ENCODE measurements at regions not wholly inside any gene's neighbourhood (a gene's known extent, or its start where the extent isn't known, plus 50 kb on each side); places are given as distances from the start of the nearest gene placed in this dataset.

DNA sequence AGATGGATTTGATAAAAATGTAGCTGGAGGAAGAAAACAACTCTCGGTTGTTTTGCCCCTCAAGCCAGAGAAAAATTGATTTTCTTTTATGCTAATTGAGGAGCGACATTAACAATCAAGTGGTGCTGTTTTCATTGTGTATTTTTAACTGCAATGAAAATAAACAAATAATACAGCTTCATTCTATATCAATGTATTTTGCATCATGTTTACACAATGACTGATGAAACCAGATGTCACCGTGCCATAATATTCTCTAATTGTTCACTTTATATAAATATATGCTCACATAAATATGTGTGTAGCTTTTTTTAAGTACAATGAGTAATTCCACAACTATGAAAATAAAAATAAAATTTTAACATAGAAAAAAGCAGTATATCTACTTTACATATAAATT lies 139.0 kb upstream of the PRDM9 start:
- no peak for DNase-seq (ENCODE audit: extremely low read depth, low read depth)
- TF ChIP-seq CTCF (IDR thresholded peaks at IDR 0.05; ENCODE audit: low read depth, low read length): no peak

DNA sequence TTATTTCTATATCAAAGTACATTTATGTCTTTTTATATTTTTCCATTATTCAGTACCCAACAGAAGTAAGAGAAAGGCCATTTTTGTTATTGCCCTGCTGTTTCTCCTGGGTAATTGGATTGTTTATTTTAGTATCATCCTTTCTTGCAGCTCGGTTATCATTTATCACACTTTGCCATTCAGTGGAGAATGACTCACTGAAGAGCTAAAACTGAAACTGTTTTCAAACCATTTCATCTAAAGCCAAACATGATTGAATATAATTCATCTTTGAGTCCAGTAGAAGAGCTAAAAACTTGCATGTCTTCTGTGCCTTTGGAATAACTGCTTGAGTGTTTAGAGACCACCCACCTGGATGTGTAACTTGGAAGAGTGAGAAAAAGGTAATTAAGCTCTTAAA lies 139.5 kb upstream of the PRDM9 start:
- no peak for DNase-seq (ENCODE audit: extremely low read depth, low read depth)
- TF ChIP-seq CTCF (IDR thresholded peaks at IDR 0.05; ENCODE audit: low read depth, low read length): no peak

DNA sequence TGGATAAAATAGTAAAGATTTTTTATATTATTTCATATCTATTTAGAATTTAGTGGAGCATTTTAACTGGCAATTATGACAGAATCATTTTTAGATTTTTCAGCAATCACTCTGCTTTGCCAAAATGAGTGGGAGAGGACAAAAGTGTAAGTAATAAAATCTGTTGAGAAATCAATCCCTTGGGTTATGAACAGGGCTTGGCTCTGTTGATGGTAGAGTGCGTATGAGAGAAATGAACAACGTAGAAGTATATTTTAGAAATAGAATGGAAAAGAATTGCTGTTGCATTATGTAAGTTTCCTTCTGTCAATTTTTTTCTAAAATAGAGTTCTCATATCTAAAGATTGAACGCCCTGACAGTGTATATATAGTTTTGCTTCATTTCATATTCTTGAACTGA lies 154.1 kb upstream of the PRDM9 start:
- no peak for DNase-seq (ENCODE audit: extremely low read depth, low read depth)
- TF ChIP-seq CTCF (IDR thresholded peaks at IDR 0.05; ENCODE audit: low read depth, low read length): no peak

- DNase-seq (ENCODE audit: extremely low read depth, low read depth): no peak
Measured at GRCh38 chr5:23352446-23352845, 155.0 kb upstream of the PRDM9 start.

GRCh38 chr5:23343121-23343520 lies 164.3 kb upstream of the PRDM9 start:
- TF ChIP-seq CTCF (IDR thresholded peaks at IDR 0.05; ENCODE audit: low read depth, low read length): no peak
- DNase-seq (ENCODE audit: extremely low read depth, low read depth): no peak

More at GRCh38 chr5:23352446-23352845, 155.0 kb upstream of the PRDM9 start:
- TF ChIP-seq CTCF (IDR thresholded peaks at IDR 0.05; ENCODE audit: low read depth, low read length): no peak

DNA sequence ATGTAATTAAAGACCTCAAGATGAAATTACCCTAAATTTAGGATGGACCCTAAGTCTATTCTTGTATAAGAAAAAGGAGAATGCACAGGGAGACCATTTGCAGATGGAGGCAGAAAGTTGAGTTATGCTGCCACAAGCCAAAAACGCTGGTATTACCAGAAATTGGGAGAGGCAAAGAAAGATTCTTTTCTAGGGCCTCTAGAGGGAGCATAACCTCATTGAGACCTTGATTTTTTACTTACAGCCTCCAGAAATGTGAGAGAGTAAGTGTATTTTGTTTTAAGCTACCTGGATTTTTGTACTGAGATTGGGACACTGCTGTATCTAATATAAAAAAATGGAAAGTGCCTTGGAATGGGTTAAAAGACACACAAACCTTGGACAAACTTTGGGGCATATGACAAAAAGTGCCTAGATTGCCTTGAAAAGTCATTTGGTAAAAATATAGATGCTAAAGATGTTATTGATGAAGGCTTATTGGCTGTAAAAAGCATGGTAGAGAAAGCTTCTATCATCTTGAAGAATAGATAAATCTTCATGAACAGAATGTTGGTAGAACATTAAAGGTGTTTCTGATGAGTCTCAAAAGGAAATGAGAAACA lies 174.7 kb upstream of the PRDM9 start:
- no peak for DNase-seq (ENCODE audit: extremely low read depth, low read depth)
- no peak; the same call in 1 of the 2 replicates for TF ChIP-seq CTCF (IDR thresholded peaks at IDR 0.05; ENCODE audit: low read depth, low read length)

DNA sequence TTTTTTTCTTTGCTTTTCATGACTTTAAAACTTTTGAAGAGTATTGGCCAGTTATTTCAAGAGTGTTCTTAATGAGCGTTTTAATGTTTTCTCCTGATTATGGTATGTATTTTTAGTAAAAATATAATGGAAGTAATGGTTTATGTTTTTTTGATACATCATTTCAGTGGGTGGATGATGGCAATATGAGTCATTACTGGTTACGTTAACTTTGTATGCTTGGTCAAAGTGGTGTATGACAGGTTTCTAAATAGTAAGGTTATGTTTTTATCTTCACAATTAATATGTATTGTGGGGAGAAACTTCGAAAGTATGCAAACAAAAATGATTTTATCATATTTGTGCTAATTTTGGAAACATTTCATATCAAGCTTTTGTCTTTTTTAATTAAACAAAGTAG lies 176.7 kb upstream of the PRDM9 start:
- DNase-seq (ENCODE audit: extremely low read depth, low read depth): no peak
- TF ChIP-seq CTCF (IDR thresholded peaks at IDR 0.05; ENCODE audit: low read depth, low read length): no peak
